Esophagus muscularis mucosa (tissue), 4 donors: ENCODE measurements at regions not wholly inside any gene's neighbourhood (a gene's known extent, or its start where the extent isn't known, plus 50 kb on each side); places are given as distances from the start of the nearest gene placed in this dataset.

Experiments
- DNase-seq: peaks from one replicate; pipeline ENCODE4 v3.0.0-alpha.2; 2017; ENCODE audit errors: extremely low spot score
- H3K27ac ChIP-seq, 4 donors: fragments of 200-600 bp; sonication (generic); replicated peaks in 1 of 4; 1 replicate in 3 of 4; 2 replicates in 1 of 4; pipeline ENCODE4 v1.5.1; 2016 to 2019; ENCODE audit warnings: mild to moderate bottlenecking in 1 of 4
- H3K27me3 ChIP-seq, 4 donors: fragments of 200-600 bp; sonication (generic); one replicate each; pipeline versions ENCODE4 v1.5.1 to v1.6.0; 2016 to 2019
- H3K36me3 ChIP-seq, 4 donors: fragments of 200-600 bp; sonication (generic); one replicate each; pipeline ENCODE4 v1.5.1; 2016 to 2019
- H3K4me1 ChIP-seq, 4 donors: fragments of 200-600 bp; sonication (generic); one replicate each; pipeline ENCODE4 v1.5.1; 2016 to 2019
- H3K4me3 ChIP-seq, 4 donors: fragments of 200-600 bp; sonication (generic); 1 replicate in 2 of 4; 2 replicates in 2 of 4; pipeline ENCODE4 v1.5.1; 2016 to 2019; ENCODE audit warnings: mild to moderate bottlenecking in 4 of 4, moderate library complexity in 1 of 4
- H3K9me3 ChIP-seq, 4 donors: fragments of 200-600 bp; sonication (generic); 1 replicate in 3 of 4; 2 replicates in 1 of 4; pipeline ENCODE4 v1.5.1; 2016 to 2019
- CTCF ChIP-seq, 3 experiments: fragments of 200-600 bp in 2 of 3; fragments of 450-650 bp in 1 of 3; sonication (generic) in 2 of 3; IDR thresholded peaks; one replicate each; pipeline ENCODE4 v1.5.1; 2017 to 2019; ENCODE audit warnings: antibody characterized with exemption in 3 of 3, mild to moderate bottlenecking in 2 of 3, moderate library complexity in 1 of 3
- EP300 ChIP-seq: sonication (generic); formaldehyde crosslinking; IDR thresholded peaks from one replicate; pipeline ENCODE4 v1.6.1; 2017; ENCODE audit warnings: antibody characterized with exemption
- POLR2A ChIP-seq: fragments of 450-650 bp; IDR thresholded peaks from one replicate; pipeline ENCODE4 v1.6.1; 2017; ENCODE audit warnings: antibody characterized with exemption, moderate library complexity, mild to moderate bottlenecking, low read depth
- POLR2AphosphoS5 ChIP-seq, 2 donors: sonication (generic); formaldehyde crosslinking; IDR thresholded peaks; one replicate each; pipeline ENCODE4 v1.6.1; 2017; ENCODE audit warnings: antibody characterized with exemption in 2 of 2
- WGBS: methylation state at CpG from one replicate; pipeline ENCODE4 v1.1.5; 2018; 5-methylcytosine and 5-hydroxymethylcytosine counted together
- intact Hi-C: fragments of 100-400 bp; cut with DNase I; formaldehyde crosslinking; loops from one replicate; pipeline ENCODE4 v1.15.1; 2023

- Histone ChIP-seq H3K27ac (no peak overlapping the region), H3K4me3 (no peak overlapping the region), H3K27me3 (peaks cover 0 to 27% (median 0%) of the 10 kb centered on the region in 4 donors), H3K9me3 (no peaks in the 10 kb centered on the region), H3K4me1 (peaks cover 0 to 9% (median 8%) of the 10 kb centered on the region in 4 donors), H3K36me3 (no peaks in the 10 kb centered on the region)
- intact Hi-C loops = no loop called here
- peak; percentile 79 for DNase-seq
- TF ChIP-seq CTCF (IDR thresholded peaks at IDR 0.05) (no peak), POLR2AphosphoS5 (IDR thresholded peaks at IDR 0.05) (no peak), POLR2A (no peak), EP300 (no peak)
- WGBS = 84% methylated on average over 10 of the region's 11 CpGs
Measured at GRCh38 chr22:47629791-47630655, 867.6 kb downstream of the TBC1D22A start.

DNA sequence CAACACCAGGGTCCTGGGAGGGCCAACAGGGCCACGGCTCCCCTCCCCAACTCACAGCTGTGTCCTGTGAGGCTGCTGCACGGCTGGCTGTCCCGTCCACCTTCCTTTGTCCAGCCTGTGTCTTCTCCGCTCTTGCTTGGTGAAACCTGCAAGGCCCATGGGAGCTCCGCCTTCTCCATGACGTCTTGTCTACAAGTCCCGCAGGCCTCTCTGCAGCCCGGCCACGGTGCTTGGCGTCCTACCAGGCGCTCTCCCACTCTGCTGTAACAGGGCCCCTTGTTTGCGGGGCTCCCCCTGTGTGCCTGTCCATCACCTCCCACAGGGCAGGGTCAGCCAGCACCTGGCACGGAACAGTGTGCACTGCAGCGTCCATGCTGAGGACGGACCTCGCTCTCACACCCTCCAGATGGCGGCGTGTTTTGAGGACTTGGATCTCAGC lies 866.8 kb downstream of the TBC1D22A start:
- 58% methylated on average over 17 of the region's 18 CpGs for WGBS
- peak; percentile 85 for DNase-seq

DNA sequence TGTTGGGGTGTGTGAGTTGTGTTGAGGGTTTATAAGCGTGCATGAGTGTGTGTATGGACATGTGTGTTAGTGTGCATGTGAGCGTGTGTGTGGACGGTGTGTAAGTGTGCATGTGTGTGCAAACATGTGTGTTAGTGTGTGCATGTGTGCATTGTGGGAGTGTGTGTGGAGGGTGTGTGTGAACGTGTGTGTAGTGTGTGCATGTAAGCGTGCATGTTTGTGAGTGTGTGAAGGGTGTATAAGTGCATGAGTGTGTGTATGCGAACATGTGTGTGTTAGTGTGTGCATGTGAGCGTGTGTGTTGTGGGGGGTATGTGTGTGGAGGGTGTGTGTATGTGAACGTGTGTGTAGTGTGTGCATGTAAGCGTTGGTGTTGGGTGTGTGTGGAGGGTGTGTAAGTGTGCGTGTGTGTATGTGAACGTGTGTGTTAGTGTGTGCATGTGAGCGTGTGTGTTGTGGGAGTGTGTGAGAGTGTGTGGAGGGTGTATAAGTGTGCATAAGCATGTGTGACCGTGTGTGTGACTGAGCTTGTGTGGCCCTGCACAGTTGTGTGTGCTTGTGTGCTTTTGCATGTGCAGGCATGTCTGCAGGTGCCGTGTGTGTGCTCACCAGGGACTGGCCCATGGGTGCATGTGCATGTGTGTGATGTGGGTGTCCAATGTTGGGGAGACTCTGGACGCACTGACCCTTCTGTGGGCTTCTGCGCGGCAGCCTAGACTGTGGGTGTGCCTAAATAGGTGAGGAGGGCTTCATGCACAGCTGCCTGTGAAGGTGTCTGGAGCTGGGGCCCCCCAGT lies 866.2 kb downstream of the TBC1D22A start:
- H3K36me3 ChIP-seq = no peaks in the 10 kb centered on the region
- WGBS = 96% methylated on average over 15 of the region's 17 CpGs
- no peak overlapping the region for H3K27ac ChIP-seq
- intact Hi-C loops = no loop called here
- no peak for TF ChIP-seq CTCF (IDR thresholded peaks at IDR 0.05)
- no peak for TF ChIP-seq POLR2A
- TF ChIP-seq POLR2AphosphoS5 (IDR thresholded peaks at IDR 0.05) = no peak
- TF ChIP-seq EP300 = no peak
- no peak overlapping the region for H3K4me3 ChIP-seq
- H3K9me3 ChIP-seq = no peaks in the 10 kb centered on the region
- peaks cover 0 to 28% (median 0%) of the 10 kb centered on the region in 4 donors for H3K27me3 ChIP-seq
- H3K4me1 ChIP-seq = peaks cover 0 to 9% (median 8%) of the 10 kb centered on the region in 4 donors
- peak; percentile 57 for DNase-seq

More for the DNA sequence above, 866.8 kb downstream of the TBC1D22A start:
- no peak overlapping the region for H3K27ac ChIP-seq
- no peaks in the 10 kb centered on the region for H3K9me3 ChIP-seq
- no peaks in the 10 kb centered on the region for H3K36me3 ChIP-seq
- no peak overlapping the region for H3K4me3 ChIP-seq
- intact Hi-C loops = no loop called here
- H3K4me1 ChIP-seq = peaks cover 0 to 9% (median 8%) of the 10 kb centered on the region in 4 donors
- TF ChIP-seq POLR2A (no peak), POLR2AphosphoS5 (IDR thresholded peaks at IDR 0.05) (no peak), EP300 (no peak), CTCF (IDR thresholded peaks at IDR 0.05) (no peak)
- peaks cover 0 to 25% (median 0%) of the 10 kb centered on the region in 4 donors for H3K27me3 ChIP-seq

- Histone ChIP-seq H3K4me1 (peaks cover 0 to 9% (median 8%) of the 10 kb centered on the region in 4 donors), H3K9me3 (no peaks in the 10 kb centered on the region), H3K4me3 (no peak overlapping the region), H3K27me3 (peaks cover 0 to 32% (median 0%) of the 10 kb centered on the region in 4 donors), H3K36me3 (no peaks in the 10 kb centered on the region), H3K27ac (no peak overlapping the region)
- no peak for TF ChIP-seq EP300
- no peak for TF ChIP-seq POLR2A
- TF ChIP-seq POLR2AphosphoS5 (IDR thresholded peaks at IDR 0.05) = no peak
- TF ChIP-seq CTCF (IDR thresholded peaks at IDR 0.05) = no peak
- DNase-seq = no peak
- WGBS = 57% methylated on average over 16 of the region's 17 CpGs
- intact Hi-C loops = no loop called here
Measured at GRCh38 chr22:47627556-47628253, 865.3 kb downstream of the TBC1D22A start.
